GM21360 (cell line): ENCODE measurements at regions not wholly inside any gene's neighbourhood (a gene's known extent, or its start where the extent isn't known, plus 50 kb on each side); places are given as distances from the start of the nearest gene placed in this dataset.

Source experiments
- ATAC-seq: cut with Tn5 transposase; IDR thresholded peaks from one replicate; pipeline ENCODE4 v1.9.1; 2021; ENCODE audit warnings: mild to moderate bottlenecking, moderate library complexity; ENCODE audit not compliant: unreplicated experiment

DNA sequence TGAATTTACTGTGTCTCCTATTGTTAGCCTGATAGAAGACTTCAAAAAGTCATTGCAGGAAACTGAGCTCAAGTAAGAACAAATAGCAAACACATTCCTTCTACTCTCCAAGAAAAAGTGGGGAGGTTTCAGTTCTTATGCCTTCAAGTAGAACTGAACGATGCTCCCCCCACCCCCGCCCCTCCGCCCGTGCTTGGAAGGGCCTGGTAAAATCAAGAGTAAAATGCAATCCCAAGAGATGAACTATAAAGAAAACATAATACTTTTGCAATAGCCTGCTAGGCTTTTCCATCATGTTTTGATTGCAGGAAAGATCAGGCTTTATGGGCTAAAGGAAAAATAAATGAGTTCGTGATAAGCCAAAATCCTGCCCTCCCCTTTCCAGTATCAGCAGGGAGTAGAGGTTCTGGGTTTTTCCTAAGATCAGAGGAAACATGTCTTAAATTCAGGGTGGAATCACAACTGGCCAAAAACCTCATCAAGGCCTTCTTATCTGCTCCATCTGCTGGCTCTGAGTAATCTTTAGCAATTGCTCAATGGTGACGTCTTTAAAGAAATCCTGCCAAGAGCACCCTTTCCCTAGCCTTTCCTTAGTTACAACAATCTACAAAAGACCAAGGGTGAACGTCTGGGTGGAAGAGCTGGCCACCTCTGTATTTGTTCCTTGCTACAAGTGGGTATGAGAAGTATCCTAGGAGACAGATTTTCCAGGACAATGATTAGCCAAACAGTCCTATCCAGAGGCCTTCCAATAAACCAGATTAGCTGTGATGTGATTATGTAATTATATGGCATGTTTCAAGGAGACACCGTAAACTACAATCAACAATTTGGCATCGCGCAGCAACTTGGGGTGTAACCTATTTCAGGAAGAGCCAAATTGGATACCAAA lies 66.3 kb upstream of the FAM9C start:
- ATAC-seq: no peak

DNA sequence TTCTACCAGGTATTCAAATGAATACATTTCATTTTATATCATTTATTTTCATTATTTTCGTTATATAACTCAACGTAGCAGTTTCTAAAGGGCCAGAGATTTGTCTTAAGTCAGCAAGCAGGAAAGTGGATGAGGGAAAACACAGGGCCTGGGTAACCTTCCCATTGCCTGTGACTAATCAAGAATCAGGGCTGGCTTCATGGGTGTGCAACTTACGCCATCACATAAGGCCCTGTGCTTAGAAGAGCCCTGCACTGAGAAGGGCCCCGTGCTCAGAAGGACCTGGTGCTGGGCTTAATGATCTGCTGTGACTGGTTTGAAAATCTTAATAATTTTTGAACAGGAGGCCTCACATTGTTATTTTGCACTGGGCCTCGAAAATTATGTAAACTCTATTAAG lies 65.4 kb upstream of the FAM9C start:
- no peak for ATAC-seq

DNA sequence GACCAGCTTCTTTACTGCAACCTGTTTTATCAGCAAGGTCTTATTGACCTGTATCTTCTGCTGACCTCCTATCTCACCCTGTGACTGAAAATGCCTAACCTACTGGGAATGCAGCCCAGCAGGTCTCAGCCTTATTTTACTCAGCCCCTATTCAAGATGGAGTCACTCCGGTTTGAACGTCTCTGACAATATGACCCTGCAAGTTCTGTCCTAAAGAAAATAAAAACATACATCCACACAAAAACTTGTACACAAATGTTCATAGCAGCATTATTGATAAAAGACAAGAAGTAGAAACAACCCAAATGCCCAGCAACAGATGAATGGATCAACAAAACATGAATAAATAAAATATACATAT lies 59.5 kb upstream of the FAM9C start:
- no peak for ATAC-seq

DNA sequence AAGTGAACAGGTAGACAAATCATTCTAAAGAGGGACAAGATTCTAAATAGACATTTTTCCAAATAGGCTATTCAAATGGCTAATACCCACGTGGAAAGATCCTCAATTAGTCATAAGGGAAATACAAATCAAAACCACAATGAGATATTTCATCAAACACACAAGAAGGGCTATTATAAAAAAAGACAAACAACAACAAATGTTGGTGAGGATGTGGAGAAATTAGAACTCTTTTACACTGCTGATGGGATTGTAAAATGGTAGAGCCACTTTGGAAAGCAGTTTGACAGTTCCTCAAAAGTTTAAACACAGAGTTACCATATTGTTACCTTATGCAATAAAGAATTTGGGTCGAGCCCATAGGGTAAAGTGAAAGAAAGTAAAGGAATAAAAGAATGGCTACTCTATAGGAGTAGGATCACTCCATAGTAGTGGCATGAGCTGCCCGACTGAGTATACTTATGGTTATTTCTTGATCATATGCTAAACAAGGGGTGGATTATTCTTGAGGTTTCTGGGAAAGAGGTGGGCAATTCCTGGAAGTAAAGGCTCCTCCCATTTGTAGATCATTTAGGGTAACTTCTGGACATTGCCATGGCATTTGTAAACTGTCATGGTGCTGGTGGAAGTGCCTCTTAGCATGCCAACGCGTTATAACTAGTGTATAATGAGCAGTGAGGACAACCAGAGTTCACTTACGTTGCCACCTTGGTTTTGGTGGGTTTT lies 58.9 kb upstream of the FAM9C start:
- no peak for ATAC-seq

DNA sequence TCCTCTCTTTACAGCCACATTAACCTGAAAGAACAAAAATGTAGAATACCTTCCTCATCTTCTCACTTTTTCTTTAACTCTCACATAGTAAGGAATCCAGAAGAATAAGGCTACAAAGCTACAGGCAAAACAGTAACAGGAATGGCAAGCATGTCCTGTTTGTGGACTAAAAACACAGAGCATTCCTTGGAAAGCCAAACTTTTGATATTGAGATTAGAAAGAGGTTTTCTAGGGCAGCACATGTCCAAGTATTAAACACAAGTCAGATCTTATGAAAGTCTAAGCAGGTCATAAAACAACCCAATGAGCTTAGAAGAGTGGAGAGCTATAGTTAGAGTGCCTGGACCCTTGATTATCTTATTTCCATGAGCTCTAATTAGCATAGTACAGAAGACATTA lies 58.2 kb upstream of the FAM9C start:
- ATAC-seq: no peak

DNA sequence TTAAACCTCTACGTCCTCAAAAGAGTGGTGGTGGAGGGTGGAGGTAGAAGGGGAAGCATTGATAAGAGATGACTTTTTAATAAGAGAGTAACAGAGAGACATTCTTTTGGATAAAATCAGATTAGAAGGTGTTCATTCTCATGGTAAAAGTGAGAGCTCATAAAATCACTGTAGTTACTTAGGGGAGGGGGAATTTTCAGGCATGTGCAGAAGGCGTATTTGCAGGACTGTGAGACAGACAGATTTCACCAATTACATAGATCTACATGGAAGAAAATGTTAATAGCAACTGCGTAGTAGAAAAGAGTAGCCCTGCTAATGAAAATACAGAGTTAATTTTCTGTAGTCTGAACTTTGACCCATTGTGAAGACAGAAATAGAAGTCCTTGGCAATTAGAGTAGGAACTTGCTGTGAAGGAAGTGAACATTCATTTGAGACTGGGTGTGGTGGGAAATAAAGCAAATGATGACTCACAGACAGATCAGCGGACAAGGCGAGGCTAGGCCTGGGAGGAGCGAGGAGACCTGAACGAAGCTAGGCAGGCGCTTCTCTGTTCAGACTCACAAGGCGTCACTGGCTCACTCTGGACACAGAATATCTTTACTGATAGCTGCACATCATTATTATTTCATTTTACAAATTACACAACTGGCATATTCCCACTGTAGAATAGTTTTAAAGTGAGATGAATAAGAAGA lies 57.2 kb upstream of the FAM9C start:
- no peak for ATAC-seq

DNA sequence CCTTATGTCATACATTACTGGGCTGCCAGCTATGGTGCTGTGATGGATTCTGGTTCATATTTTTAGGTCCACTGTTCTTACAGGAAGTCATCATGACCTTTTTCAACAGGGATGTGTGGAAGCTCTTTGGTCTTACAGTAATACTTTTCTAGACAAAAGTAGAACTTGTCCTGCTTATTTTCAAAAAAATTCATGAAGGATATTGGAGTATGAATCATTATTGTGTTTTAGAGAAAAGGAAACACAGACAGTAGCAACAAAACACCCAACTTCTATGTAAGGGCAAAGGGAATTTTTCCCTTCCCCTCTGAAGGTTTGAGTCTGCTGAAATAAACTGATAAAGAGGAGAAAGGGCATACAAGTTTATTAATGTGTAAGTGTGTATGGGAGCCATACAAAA lies 54.7 kb upstream of the FAM9C start:
- no peak for ATAC-seq

DNA sequence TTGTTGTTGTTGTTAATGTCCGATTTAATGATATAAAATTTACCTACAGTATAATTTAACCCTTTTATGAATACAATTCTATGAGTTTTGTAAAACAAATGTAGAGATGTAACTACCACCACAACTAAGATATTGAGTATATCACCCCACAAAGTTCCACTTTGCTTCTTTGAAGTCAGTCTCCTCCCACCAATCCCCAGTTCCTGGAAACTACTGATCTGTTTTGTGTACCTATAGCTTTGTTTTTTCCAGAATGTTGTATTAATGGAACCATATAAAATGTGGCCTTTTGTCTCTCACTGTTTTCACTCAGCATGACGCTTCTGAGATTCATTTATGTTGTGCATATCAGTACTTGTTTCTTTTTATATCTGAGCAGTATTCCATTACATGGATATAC lies 52.3 kb upstream of the FAM9C start:
- ATAC-seq: no peak

DNA sequence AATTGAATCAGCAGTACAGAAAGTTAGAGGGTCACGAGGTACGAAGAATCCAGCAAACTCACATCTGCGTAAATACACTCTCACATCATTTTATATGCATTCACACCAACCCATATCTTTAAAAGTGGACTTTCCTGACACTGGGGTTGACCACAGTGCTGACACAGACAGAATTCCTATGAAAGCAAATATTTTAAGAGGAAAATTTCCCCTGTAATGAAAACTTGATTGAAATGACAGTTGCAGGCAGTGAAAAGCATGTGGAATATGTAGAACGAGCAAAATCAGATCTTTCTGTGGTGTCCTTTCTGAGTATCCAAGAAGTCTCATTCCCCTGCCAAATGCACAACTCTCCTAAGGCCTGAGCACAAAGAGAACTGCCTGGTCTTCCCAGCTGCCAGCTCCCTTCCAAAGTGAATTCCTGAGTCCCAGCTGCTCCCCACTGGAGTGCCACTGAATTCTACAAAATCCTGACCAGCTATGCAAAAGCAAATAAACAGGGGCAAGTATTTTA lies 50.5 kb upstream of the FAM9C start:
- no peak for ATAC-seq

DNA sequence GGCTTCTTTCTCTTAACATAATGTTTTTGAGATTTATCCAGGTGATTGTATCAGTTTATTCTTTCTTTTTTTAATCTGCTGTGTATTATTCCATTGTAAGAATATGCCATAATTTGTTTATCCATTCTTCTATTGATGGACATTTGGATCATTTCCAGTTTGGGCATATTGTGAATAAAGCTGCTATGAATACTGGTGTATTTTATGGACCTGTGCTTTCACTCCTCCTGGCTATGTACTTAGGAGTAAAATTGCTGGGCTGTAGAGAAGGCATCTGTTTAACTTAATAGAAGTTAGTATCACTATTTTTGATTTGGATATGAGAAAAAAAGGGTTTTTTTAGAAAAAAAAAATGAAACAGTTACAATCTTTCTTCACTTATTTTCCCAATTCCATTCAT lies 50.0 kb upstream of the FAM9C start:
- ATAC-seq: no peak
